NAMALWA (cell line): ENCODE measurements at regions not wholly inside any gene's neighbourhood (a gene's known extent, or its start where the extent isn't known, plus 50 kb on each side); places are given as distances from the start of the nearest gene placed in this dataset.

Source experiments
- DNase-seq: peaks from one replicate; pipeline ENCODE4 v3.0.0-alpha.2; 2015; ENCODE audit warnings: low spot score

- DNase-seq = no peak
Observed at GRCh38 chr9:82153032-82153431, 164.5 kb downstream of the SPATA31D1 start.

DNA sequence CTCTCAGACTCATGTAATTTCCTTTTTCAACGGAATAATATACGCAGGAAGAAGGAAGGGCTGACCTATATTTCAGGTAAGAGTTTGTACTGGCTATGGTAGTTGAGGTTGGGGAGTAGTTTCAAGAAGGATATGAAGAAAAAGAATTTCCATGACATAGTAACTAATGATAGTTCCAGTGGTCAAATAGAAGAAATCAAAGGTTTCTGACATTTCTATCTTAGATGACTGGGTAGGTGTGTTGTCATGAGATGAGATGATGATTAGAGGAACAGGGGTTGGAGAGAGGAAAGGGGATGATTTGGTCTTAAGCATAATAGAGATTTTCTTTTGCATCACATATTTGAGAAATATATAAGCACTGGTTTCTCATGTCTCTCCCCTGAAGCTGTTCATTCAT lies 166.0 kb downstream of the SPATA31D1 start:
- no peak for DNase-seq

GRCh38 chr9:82161876-82162275 lies 173.3 kb downstream of the SPATA31D1 start:
- no peak for DNase-seq

DNA sequence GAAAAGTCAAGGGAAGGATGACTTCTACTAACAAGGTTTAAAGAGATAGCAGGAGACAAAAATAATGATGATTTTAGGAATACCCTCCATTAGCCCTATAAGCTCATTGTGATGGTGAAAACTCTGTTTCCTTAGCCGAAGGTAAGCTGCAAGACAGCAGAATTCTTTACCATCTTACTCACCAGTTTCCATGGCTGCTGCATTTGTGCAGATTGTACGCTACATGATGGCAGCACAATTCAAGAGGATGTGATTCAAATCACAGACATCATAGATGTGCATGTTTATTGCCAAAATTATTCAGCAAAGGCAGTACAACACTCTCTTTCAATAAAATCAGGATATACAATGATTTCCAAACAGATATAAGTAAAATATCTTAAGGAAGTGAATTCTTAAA lies 175.6 kb downstream of the SPATA31D1 start:
- DNase-seq = no peak

- no peak for DNase-seq
Observed at GRCh38 chr9:82167296-82167695, 178.7 kb downstream of the SPATA31D1 start.

- DNase-seq = no peak
Observed at GRCh38 chr9:82168585-82168984, 180.0 kb downstream of the SPATA31D1 start.

GRCh38 chr9:82170866-82171265 lies 182.3 kb downstream of the SPATA31D1 start:
- DNase-seq = no peak

GRCh38 chr9:82171271-82171670 lies 182.7 kb downstream of the SPATA31D1 start:
- no peak for DNase-seq

- DNase-seq = no peak
Observed at GRCh38 chr9:82180711-82181110, 192.1 kb downstream of the SPATA31D1 start.

- no peak for DNase-seq
Observed at GRCh38 chr9:82183181-82183860, 194.7 kb downstream of the SPATA31D1 start.

DNA sequence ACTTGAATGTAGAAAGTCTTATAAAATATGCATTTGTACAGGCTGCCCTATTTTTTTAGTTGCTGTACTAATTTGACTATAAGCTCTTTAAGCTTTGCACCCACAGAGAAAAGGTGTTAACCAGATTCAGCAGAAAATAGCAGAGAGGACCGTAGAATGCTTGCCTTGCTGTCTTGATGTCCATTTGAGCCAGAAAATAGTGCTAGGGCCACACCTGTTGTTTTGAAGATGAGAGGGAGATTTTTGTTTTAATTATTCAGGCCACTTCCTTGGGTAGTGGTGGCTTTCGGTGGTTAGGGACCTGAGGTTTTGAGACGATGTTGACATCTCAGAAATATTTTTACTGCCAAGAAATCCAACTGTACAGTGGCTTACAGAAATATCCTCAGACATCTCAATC lies 196.0 kb downstream of the SPATA31D1 start:
- DNase-seq = no peak

DNA sequence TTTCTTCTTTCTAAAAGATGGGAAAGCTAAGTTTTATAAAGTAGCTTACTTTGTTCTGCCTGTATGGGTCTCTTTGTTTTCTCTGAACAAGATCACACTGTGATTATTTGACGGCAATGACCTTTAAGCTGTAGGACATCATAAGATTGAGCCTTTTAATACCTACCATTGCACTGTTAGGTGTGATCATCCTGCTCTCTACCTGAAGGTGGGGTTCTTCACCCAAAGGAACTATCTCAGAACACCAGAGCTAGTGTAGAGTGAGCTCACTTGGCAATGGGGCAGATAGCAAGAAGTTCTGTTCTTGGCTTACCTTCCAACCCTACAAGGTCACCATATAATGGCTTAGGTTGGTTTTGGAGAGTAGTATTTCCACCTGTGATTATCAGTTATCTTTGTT lies 200.2 kb downstream of the SPATA31D1 start:
- DNase-seq = no peak

DNA sequence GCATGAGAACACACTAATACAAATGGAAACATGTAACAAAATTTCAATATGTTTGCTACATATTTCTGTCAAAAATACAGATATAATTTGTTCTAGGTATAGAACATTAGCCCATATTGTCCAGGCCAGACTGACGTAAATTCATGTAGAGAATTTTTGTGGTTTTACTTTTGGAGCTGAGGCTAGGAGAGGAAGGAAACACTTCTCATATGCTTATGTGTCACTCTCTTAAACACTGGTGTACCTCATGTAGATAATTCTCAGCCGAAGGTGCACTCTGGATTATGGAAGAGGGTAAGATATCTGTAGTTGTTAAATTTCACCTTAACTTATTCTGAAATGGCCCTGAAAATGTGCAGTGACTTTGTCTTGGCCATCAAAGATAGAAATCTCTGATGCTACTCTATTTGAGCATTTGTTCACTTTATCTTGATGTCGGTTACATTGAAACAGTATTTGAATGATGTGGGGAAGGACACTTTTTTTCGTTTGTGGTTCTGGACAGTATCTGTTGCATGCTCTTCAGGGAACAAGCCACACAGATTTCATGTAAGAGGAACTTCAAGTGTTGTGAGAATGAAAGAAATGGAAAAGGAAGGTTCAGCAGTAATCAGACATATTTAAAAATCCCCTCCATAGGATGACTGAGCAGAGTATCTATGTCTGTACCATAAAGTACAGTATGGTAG lies 202.7 kb downstream of the SPATA31D1 start:
- no peak for DNase-seq

- DNase-seq = no peak
Observed at GRCh38 chr9:82192211-82192610, 203.6 kb downstream of the SPATA31D1 start.

- DNase-seq = no peak
Observed at GRCh38 chr9:82196622-82197441, 208.3 kb downstream of the SPATA31D1 start.

DNA sequence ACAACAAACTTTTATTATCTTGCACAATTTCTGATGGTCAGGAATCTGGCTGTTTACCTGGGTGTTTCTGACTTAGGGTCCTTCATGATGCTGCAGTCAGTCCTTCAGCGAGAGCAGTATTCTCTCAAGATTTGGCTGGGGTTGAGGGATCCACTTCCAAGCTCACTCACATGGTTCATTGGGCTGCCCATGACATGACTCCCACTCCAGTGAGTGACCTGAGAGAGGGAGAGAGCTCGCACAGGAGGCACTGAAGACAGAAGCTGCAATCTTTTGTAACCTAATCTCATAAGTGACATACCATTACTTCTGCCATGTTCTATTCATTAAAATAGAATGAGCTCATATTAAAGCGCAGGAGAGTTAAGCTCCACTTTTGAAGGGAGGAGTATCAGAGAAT lies 212.6 kb downstream of the SPATA31D1 start:
- DNase-seq = no peak

- no peak for DNase-seq
Observed at GRCh38 chr9:82202808-82203207, 214.2 kb downstream of the SPATA31D1 start.

DNA sequence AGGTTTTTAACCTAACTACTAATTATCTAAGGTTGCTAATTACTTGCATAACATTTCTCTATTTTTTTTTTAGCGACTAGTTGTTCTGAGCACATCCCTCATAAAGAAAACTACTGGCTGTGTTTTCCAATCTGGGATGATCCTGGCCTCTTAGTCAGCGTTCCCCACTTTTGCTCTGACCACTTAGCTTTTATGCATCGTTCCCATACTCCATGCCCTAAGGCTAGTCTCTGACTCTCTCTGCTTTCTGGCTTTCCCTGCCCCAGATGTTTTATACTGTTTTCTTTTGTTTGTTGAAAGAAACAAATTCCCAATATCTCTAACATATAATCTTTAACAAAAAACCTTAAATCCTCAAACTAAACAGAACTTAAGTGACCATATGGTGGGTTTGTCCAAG lies 217.9 kb downstream of the SPATA31D1 start:
- DNase-seq = no peak

DNA sequence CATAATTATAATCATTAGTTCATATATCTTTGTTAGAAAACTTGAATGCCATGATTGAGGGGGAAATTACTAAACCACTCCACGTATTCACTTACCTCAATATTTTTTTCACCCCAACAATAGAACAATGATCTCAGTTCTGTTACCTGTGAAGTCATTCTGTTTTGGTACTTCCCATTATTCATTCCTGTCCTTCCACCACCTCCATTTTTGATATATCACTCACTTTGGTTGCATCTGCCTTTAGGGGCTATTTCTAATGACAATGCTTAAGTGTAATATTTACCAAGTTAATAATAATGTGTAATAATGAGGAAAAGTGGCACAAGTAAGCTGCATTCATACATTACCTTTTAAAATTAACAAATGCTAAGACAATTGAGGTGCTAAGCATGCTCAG lies 218.4 kb downstream of the SPATA31D1 start:
- no peak for DNase-seq

DNA sequence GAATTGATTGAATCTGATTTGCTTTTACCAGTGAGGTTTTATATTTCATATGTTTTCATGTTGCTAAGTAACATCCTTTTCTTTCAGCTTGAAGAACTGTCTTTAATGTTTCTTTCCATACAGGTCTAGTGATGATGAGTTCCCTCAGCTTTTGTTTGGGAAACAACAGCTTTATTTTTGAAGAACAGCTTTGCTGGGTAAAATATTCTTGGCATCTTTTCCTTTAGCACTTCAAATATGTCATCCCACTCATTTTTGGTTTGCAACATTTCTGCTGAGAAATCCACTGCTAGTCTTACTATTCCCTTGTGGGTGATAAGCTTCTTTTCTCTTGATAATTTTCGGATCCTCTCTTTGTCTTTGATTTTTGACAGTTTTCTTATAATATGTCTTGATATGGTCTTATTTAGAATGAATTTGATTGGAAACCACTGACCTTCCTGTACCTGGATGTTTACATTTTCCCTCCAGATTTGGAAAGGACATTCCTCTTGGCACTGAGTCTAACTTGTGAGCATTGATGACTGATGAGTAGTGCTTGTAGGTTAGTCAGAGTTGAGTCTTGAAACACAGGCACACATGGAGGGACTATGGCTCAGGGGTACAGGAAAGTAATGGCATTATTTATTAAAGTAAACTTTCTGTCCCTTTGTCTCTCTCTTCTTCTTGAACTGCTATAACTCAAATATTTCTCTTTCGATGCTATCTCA lies 220.3 kb downstream of the SPATA31D1 start:
- no peak for DNase-seq

GRCh38 chr9:82209797-82210470 lies 221.4 kb downstream of the SPATA31D1 start:
- no peak for DNase-seq

- DNase-seq = no peak
Observed at GRCh38 chr9:82212885-82213284, 224.3 kb downstream of the SPATA31D1 start.
